ENCODE measurements at regions not wholly inside any gene's neighbourhood (a gene's known extent, or its start where the extent isn't known, plus 50 kb on each side); places are given as distances from the start of the nearest gene placed in this dataset.

DNA sequence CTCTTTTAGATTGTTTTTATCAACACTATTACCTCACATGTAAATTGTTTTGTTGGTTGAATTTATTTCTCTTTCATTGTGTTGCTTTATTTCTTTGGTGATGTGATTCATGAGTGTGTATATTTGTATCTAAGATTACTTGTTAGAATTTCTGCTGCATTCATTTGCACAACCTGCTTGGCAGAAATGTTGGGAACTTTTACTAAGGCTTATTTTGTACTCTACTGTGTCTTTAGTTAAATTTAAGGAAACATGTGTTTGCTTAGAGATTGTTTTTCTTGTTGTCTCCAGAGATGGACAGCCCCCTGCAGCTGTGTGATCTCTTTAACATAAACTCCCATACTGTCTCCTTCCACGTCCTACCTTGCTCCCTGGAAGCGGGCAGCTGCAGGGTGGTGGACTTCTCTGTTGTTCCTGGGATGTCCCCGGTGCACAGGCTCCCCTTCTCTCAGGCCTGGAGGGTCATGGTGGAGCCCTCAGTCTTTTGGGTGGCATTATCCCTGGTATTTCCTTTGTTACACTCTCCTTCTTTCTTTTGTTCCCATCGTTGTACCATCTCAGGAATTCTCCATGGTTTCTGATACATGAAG is 212.0 kb upstream of the SPRY2 start:
- ATAC-seq (ENCODE audit: low FRiP score) (no peak), DNase-seq (ENCODE audit: low spot score) (no peak)
- no peak for TF ChIP-seq CTCF (IDR thresholded peaks at IDR 0.05)

- ATAC-seq (ENCODE audit: low FRiP score): no peak
- DNase-seq (ENCODE audit: low spot score): no peak
- no peak for TF ChIP-seq CTCF (IDR thresholded peaks at IDR 0.05)
These were observed 210.9 kb upstream of the SPRY2 start for GRCh38 chr13:80551650-80552497.

GRCh38 chr13:80550971-80551441 is 210.1 kb upstream of the SPRY2 start:
- TF ChIP-seq CTCF (IDR thresholded peaks at IDR 0.05): no peak
- DNase-seq (ENCODE audit: low spot score) (no peak), ATAC-seq (ENCODE audit: low FRiP score) (no peak)

GRCh38 chr13:80548915-80549314 is 208.0 kb upstream of the SPRY2 start:
- no peak for TF ChIP-seq CTCF (IDR thresholded peaks at IDR 0.05)
- DNase-seq (ENCODE audit: low spot score) (no peak), ATAC-seq (ENCODE audit: low FRiP score) (no peak)

DNA sequence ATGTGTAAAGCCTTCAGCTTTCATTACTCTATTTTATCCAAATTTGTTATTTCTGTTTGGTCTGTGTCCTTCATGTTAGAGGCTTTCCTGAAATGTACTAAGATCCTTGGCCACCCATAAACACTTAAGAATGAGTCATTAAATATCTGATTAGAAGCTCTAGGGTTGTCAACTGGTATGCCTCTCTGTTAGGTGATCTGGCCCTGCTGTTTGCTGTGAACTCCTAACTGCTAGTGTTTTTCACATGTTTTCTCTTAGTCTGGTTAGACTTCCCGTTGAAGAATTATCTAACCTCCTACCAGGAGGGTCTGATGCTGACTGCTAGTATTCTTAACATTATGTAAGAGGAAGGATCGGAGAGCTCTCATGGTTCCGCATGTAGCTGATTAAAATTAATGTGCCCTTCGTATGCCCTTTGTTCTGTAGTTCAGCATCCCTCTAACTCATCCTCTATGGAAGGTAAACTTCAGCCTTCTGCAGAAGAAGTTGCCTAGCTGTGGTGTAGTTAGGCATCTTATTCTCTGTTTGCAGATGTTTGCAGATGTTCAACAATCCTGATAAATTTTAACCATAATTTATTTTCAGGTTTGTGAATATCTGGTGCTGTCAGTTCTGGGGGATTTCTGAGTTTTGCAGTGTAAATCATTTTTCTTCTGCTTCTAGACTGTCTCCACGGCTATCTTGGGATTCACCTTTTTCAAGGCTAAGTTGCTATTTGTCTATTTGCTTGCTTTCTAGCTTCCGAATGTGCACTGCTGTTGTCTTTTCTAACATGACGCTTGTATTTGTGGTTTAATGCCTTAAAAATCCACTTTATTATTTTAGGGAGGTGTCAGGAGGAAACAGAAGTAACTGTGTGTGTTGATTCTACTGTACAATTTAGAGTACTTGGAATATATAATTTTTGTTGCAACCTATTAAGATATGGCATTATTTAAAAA is 207.2 kb upstream of the SPRY2 start:
- no peak for ATAC-seq (ENCODE audit: low FRiP score)
- no peak for DNase-seq (ENCODE audit: low spot score)
- no peak for TF ChIP-seq CTCF (IDR thresholded peaks at IDR 0.05)

DNA sequence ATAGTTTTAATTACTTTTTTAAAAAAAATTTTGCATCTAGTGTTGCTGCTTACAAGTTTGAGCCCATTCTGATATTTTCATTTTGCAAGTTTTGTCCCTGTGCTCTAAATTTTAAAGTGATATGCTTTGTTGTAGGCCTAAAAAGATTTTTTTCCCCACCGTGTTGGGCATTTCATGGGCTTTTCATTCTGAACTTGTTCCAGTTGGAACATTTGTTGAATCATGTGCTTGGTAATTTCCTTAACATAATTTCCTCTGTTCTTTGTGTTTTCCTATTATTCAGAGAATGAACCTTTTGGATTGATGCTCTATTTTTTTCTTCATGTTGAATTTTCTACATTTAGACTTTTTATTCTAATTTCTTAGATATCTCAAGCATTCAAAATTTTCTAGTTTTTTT is 206.4 kb upstream of the SPRY2 start:
- TF ChIP-seq CTCF (IDR thresholded peaks at IDR 0.05): no peak
- no peak for DNase-seq (ENCODE audit: low spot score)

More for the DNA sequence above, 206.4 kb upstream of the SPRY2 start:
- ATAC-seq (ENCODE audit: low FRiP score): no peak

All from omental fat pad (tissue), 3 donors.